HL-60 (cell line): ENCODE measurements at regions not wholly inside any gene's neighbourhood (a gene's known extent, or its start where the extent isn't known, plus 50 kb on each side); places are given as distances from the start of the nearest gene placed in this dataset.

Experiments
- CTCF ChIP-seq: IDR thresholded peaks from one replicate; pipeline ENCODE4 v1.5.1; 2011; ENCODE audit warnings: low read length, control low read depth, inconsistent platforms; ENCODE audit not compliant: insufficient read depth
- GABPA ChIP-seq: IDR thresholded peaks from 2 replicates; pipeline ENCODE4 v1.6.1; 2012; ENCODE audit warnings: low read depth
- POLR2AphosphoS5 ChIP-seq: IDR thresholded peaks from 2 replicates; pipeline ENCODE4 v1.6.1; 2012; ENCODE audit warnings: low read depth
- REST ChIP-seq: IDR thresholded peaks from 2 replicates; pipeline ENCODE4 v1.6.1; 2012; ENCODE audit warnings: low read depth; ENCODE audit not compliant: insufficient replicate concordance

- no peak for TF ChIP-seq CTCF
- TF ChIP-seq POLR2AphosphoS5 = no peak
- TF ChIP-seq GABPA = no peak
- TF ChIP-seq REST = no peak
Measured at GRCh38 chr5:152171888-152172287, 233.2 kb downstream of the NMUR2 start.
